ENCODE measurements at regions not wholly inside any gene's neighbourhood (a gene's known extent, or its start where the extent isn't known, plus 50 kb on each side); places are given as distances from the start of the nearest gene placed in this dataset.

GRCh38 chr21:38933731-38934130 lies 128.0 kb downstream of the ETS2 start:
- TF ChIP-seq CTCF (IDR thresholded peaks at IDR 0.05; ENCODE audit: insufficient read depth, low read length) (no peak), REST (IDR thresholded peaks at IDR 0.05; ENCODE audit: insufficient replicate concordance, low read depth) (no peak), GABPA (IDR thresholded peaks at IDR 0.05; ENCODE audit: low read depth) (no peak), POLR2AphosphoS5 (IDR thresholded peaks at IDR 0.05; ENCODE audit: low read depth) (no peak), SPI1 (IDR thresholded peaks at IDR 0.05; ENCODE audit: borderline replicate concordance, low read depth) (no peak)

Data from HL-60 (cell line).